Fibroblast of pulmonary artery (primary cell): ENCODE measurements at regions not wholly inside any gene's neighbourhood (a gene's known extent, or its start where the extent isn't known, plus 50 kb on each side); places are given as distances from the start of the nearest gene placed in this dataset.

Experiments
- DNase-seq: peaks from one replicate; pipeline ENCODE4 v3.0.0-alpha.2; 2010; ENCODE audit warnings: low read depth
- H3K4me3 ChIP-seq: replicated peaks from 2 replicates; pipeline ENCODE4 v1.5.1; 2011; ENCODE audit warnings: low read depth, mild to moderate bottlenecking, control low read depth, low read length, moderate library complexity
- CTCF ChIP-seq: IDR thresholded peaks from 2 replicates; pipeline ENCODE4 v1.5.1; 2011; ENCODE audit warnings: mild to moderate bottlenecking, control low read depth, low read length, inconsistent platforms; ENCODE audit errors: missing control alignments

GRCh38 chr2:125167152-125167551 is 1142.1 kb downstream of the CNTNAP5 start:
- no peak for TF ChIP-seq CTCF
- no peak overlapping the region for H3K4me3 ChIP-seq
- peak; percentile 50 for DNase-seq

- peak; percentile 79 for DNase-seq
- TF ChIP-seq CTCF = no peak
- no peak overlapping the region for H3K4me3 ChIP-seq
Measured at GRCh38 chr2:125167820-125168219, 1142.7 kb downstream of the CNTNAP5 start.

- TF ChIP-seq CTCF = no peak
- H3K4me3 ChIP-seq = no peak overlapping the region
- peak; percentile 22 for DNase-seq
Measured at GRCh38 chr2:125168442-125168841, 1143.4 kb downstream of the CNTNAP5 start.

DNA sequence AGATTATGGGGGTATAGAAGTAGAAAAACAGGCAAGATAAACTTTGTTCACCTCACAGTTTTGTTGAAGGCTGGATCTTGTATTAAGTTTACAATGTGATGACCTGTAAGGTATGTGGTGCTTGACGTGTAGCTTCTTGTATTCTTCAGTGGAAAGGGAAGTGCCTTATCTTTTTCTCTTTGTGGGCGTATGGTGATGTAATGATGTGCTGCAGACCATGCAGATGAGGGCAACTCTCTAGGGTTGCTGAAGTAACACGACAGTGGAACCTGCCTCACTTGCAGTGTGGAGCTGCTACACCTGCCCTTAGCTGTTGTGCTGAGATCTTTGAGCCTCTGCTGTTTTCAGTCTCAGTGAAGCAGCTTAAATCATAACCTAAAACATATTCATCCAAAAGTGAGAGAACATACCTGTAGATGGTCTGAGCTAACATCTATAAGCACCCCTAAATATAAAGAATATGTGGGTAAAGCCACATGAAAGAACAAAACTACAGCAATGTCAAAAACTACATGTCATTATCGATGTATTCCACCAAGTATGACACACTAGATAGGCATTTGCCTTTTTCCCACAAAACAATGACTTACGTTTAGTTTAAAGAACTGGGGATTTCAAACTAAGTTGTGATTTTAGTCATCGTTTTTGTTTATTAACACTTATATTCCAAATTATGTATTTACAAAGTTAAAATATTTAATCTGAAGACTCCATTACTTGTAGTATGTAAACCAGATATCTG is 1144.1 kb downstream of the CNTNAP5 start:
- no peak overlapping the region for H3K4me3 ChIP-seq
- TF ChIP-seq CTCF = no peak
- DNase-seq = peak; percentile 23

DNA sequence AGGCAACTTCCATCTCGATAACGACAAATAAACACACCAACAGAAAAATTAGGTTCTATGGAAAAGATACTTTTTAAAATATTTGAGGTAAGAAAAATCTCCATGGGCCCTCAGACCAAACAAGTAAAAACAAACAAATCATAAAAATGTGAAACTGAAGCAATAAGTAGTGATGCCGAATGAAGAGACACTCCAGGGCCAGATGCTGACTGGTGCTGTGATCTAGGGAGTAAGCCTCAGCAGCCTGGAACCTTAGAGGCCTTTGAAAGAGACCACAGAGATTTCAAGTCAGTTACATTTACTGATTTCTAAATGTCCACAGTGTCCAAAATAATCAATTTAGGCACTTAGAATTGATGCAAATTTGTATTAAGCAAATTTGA is 1144.7 kb downstream of the CNTNAP5 start:
- no peak for DNase-seq
- H3K4me3 ChIP-seq = no peak overlapping the region
- no peak for TF ChIP-seq CTCF

DNA sequence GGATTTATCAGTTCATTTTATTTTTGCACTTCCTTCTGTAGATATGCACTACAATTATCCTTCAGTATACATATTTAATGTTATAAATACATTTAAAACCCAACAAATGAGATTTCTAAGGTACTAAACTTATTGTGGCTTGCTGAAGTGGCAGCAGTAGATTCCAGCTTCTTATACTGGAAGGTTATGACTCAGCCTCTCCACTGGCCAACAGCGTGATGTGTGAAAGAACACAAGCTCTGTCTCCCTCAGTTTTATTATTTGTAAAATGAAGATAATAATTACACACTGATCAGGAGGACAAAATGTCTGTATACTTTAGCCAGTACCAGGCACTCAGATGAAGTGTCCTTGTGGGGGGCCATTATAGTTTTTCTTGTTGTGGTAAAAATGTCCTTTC is 1147.1 kb downstream of the CNTNAP5 start:
- peak; percentile 3 for DNase-seq
- H3K4me3 ChIP-seq = no peak overlapping the region
- no peak for TF ChIP-seq CTCF

- H3K4me3 ChIP-seq = no peak overlapping the region
- no peak for DNase-seq
- TF ChIP-seq CTCF = no peak
Measured at GRCh38 chr2:125175415-125175814, 1150.3 kb downstream of the CNTNAP5 start.
